ENCODE measurements at regions not wholly inside any gene's neighbourhood (a gene's known extent, or its start where the extent isn't known, plus 50 kb on each side); places are given as distances from the start of the nearest gene placed in this dataset.
A peak's percentile ranks its signal among the peaks of the same experiment; 100 is the strongest.

- H3K4me3 Mint-ChIP-seq: no peak overlapping the region
- no peak for DNase-seq
- peaks cover 0 to 3% of the 10 kb centered on the region in 2 donors for H3K27me3 ChIP-seq (ENCODE audit: control insufficient read depth in 2 of 2, insufficient read depth in 2 of 2, low read length in 2 of 2)
- ChIA-PET CTCF (no interaction called here), POLR2A (no interaction called here)
- H3K9me3 ChIP-seq (ENCODE audit: control insufficient read depth in 2 of 3, low read length in 3 of 3): no peaks in the 10 kb centered on the region
- H3K27ac Mint-ChIP-seq: no peak overlapping the region
- ATAC-seq: no peak
- no peaks in the 10 kb centered on the region for H3K36me3 ChIP-seq (ENCODE audit: control insufficient read depth in 2 of 3, insufficient read depth in 3 of 3, low read length in 3 of 3)
- H3K4me1 Mint-ChIP-seq: no peaks in the 10 kb centered on the region
- H3K9me3 Mint-ChIP-seq: peaks cover 0 to 11% (median 0%) of the 10 kb centered on the region in 11 donors
- intact Hi-C loops (cut with micrococcal nuclease): no loop called here
- H3K4me1 ChIP-seq (ENCODE audit: control insufficient read depth in 2 of 2, insufficient read depth in 2 of 2, low read length in 2 of 2): no peaks in the 10 kb centered on the region
- H3K27ac ChIP-seq (ENCODE audit: low read depth, low read length): no peak overlapping the region
- no peaks in the 10 kb centered on the region for H3K36me3 Mint-ChIP-seq
- H3K4me3 ChIP-seq (ENCODE audit: low read length): no peak overlapping the region
- H3K27me3 Mint-ChIP-seq: no peaks in the 10 kb centered on the region
These were observed 505.9 kb upstream of the MANEA start for GRCh38 chr6:95071464-95071863.

- DNase-seq: no peak
- Histone ChIP-seq H3K36me3 (ENCODE audit: control insufficient read depth in 2 of 3, insufficient read depth in 3 of 3, low read length in 3 of 3) (no peaks in the 10 kb centered on the region), H3K9me3 (ENCODE audit: control insufficient read depth in 2 of 3, low read length in 3 of 3) (no peaks in the 10 kb centered on the region), H3K27me3 (ENCODE audit: control insufficient read depth in 2 of 2, insufficient read depth in 2 of 2, low read length in 2 of 2) (peaks cover 0 to 3% of the 10 kb centered on the region in 2 donors), H3K27ac (ENCODE audit: low read depth, low read length) (no peak overlapping the region), H3K4me3 (ENCODE audit: low read length) (no peak overlapping the region), H3K4me1 (ENCODE audit: control insufficient read depth in 2 of 2, insufficient read depth in 2 of 2, low read length in 2 of 2) (no peaks in the 10 kb centered on the region)
- ATAC-seq: no peak
- CTCF ChIA-PET: no interaction called here
- no peaks in the 10 kb centered on the region for H3K4me1 Mint-ChIP-seq
- no peak overlapping the region for H3K27ac Mint-ChIP-seq
- no peaks in the 10 kb centered on the region for H3K36me3 Mint-ChIP-seq
- H3K27me3 Mint-ChIP-seq: no peaks in the 10 kb centered on the region
- POLR2A ChIA-PET: no interaction called here
- intact Hi-C loops (cut with micrococcal nuclease): no loop called here
- peaks cover 0 to under 1% (median 0%) of the 10 kb centered on the region in 11 donors for H3K9me3 Mint-ChIP-seq
- no peak overlapping the region for H3K4me3 Mint-ChIP-seq
These were observed 498.9 kb upstream of the MANEA start for GRCh38 chr6:95078457-95078856.

DNA sequence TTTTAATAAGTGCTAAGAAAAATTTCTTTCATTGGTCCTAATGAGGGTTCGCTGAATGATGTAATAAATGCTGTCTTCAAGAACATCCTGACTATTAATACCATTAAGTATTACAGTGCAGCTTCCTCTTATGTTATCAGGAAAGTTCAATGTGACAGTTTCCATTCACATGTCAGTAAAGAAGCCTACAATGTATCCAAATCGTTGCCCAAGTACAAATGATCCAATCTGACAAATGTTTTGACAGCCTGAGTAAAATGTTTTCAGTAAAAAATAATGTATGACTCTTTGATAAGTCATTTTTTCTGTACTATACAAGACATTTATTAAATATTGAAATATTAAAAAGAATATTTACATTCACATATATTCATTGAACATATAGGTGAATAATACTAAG is 496.1 kb upstream of the MANEA start:
- ChIA-PET POLR2A (no interaction called here), CTCF (no interaction called here)
- Mint-ChIP-seq H3K36me3 (no peaks in the 10 kb centered on the region), H3K27ac (no peak overlapping the region), H3K9me3 (no peaks in the 10 kb centered on the region), H3K4me3 (no peak overlapping the region), H3K27me3 (no peaks in the 10 kb centered on the region), H3K4me1 (no peaks in the 10 kb centered on the region)
- no peaks in the 10 kb centered on the region for H3K36me3 ChIP-seq (ENCODE audit: control insufficient read depth in 2 of 3, insufficient read depth in 3 of 3, low read length in 3 of 3)
- H3K4me1 ChIP-seq (ENCODE audit: control insufficient read depth in 2 of 2, insufficient read depth in 2 of 2, low read length in 2 of 2): no peaks in the 10 kb centered on the region
- no peak overlapping the region for H3K27ac ChIP-seq (ENCODE audit: low read depth, low read length)
- intact Hi-C loops (cut with micrococcal nuclease): no loop called here
- no peak overlapping the region for H3K4me3 ChIP-seq (ENCODE audit: low read length)
- no peaks in the 10 kb centered on the region for H3K9me3 ChIP-seq (ENCODE audit: control insufficient read depth in 2 of 3, low read length in 3 of 3)
- ATAC-seq (no peak), DNase-seq (no peak)
- H3K27me3 ChIP-seq (ENCODE audit: control insufficient read depth in 2 of 2, insufficient read depth in 2 of 2, low read length in 2 of 2): no peaks in the 10 kb centered on the region

GRCh38 chr6:95081949-95082348 is 495.4 kb upstream of the MANEA start:
- Histone ChIP-seq H3K4me1 (ENCODE audit: control insufficient read depth in 2 of 2, insufficient read depth in 2 of 2, low read length in 2 of 2) (no peaks in the 10 kb centered on the region), H3K27ac (ENCODE audit: low read depth, low read length) (no peak overlapping the region), H3K27me3 (ENCODE audit: control insufficient read depth in 2 of 2, insufficient read depth in 2 of 2, low read length in 2 of 2) (no peaks in the 10 kb centered on the region), H3K36me3 (ENCODE audit: control insufficient read depth in 2 of 3, insufficient read depth in 3 of 3, low read length in 3 of 3) (no peaks in the 10 kb centered on the region), H3K4me3 (ENCODE audit: low read length) (no peak overlapping the region), H3K9me3 (ENCODE audit: control insufficient read depth in 2 of 3, low read length in 3 of 3) (no peaks in the 10 kb centered on the region)
- no peaks in the 10 kb centered on the region for H3K36me3 Mint-ChIP-seq
- no peak overlapping the region for H3K4me3 Mint-ChIP-seq
- no peaks in the 10 kb centered on the region for H3K4me1 Mint-ChIP-seq
- ChIA-PET POLR2A (no interaction called here), CTCF (no interaction called here)
- intact Hi-C loops (cut with micrococcal nuclease): no loop called here
- no peak for ATAC-seq
- H3K9me3 Mint-ChIP-seq: no peaks in the 10 kb centered on the region
- H3K27me3 Mint-ChIP-seq: no peaks in the 10 kb centered on the region
- no peak overlapping the region for H3K27ac Mint-ChIP-seq
- DNase-seq: no peak

GRCh38 chr6:95083506-95083905 is 493.8 kb upstream of the MANEA start:
- peak; percentile 16 for ATAC-seq
- Mint-ChIP-seq H3K4me3 (no peak overlapping the region), H3K27ac (no peak overlapping the region), H3K9me3 (no peaks in the 10 kb centered on the region), H3K36me3 (no peaks in the 10 kb centered on the region), H3K27me3 (no peaks in the 10 kb centered on the region), H3K4me1 (no peaks in the 10 kb centered on the region)
- Histone ChIP-seq H3K27me3 (ENCODE audit: control insufficient read depth in 2 of 2, insufficient read depth in 2 of 2, low read length in 2 of 2) (no peaks in the 10 kb centered on the region), H3K27ac (ENCODE audit: low read depth, low read length) (no peak overlapping the region), H3K4me3 (ENCODE audit: low read length) (no peak overlapping the region), H3K36me3 (ENCODE audit: control insufficient read depth in 2 of 3, insufficient read depth in 3 of 3, low read length in 3 of 3) (no peaks in the 10 kb centered on the region), H3K9me3 (ENCODE audit: control insufficient read depth in 2 of 3, low read length in 3 of 3) (no peaks in the 10 kb centered on the region), H3K4me1 (ENCODE audit: control insufficient read depth in 2 of 2, insufficient read depth in 2 of 2, low read length in 2 of 2) (no peaks in the 10 kb centered on the region)
- DNase-seq: no peak
- POLR2A ChIA-PET: no interaction called here
- CTCF ChIA-PET: no interaction called here
- intact Hi-C loops (cut with micrococcal nuclease): no loop called here

- intact Hi-C loops (cut with micrococcal nuclease): no loop called here
- H3K27ac Mint-ChIP-seq: no peak overlapping the region
- DNase-seq (no peak), ATAC-seq (peak; percentile 12)
- H3K9me3 Mint-ChIP-seq: no peaks in the 10 kb centered on the region
- ChIA-PET POLR2A (no interaction called here), CTCF (no interaction called here)
- H3K4me3 Mint-ChIP-seq: no peak overlapping the region
- H3K4me3 ChIP-seq (ENCODE audit: low read length): no peak overlapping the region
- no peaks in the 10 kb centered on the region for H3K27me3 ChIP-seq (ENCODE audit: control insufficient read depth in 2 of 2, insufficient read depth in 2 of 2, low read length in 2 of 2)
- H3K4me1 ChIP-seq (ENCODE audit: control insufficient read depth in 2 of 2, insufficient read depth in 2 of 2, low read length in 2 of 2): no peaks in the 10 kb centered on the region
- H3K9me3 ChIP-seq (ENCODE audit: control insufficient read depth in 2 of 3, low read length in 3 of 3): no peaks in the 10 kb centered on the region
- H3K27ac ChIP-seq (ENCODE audit: low read depth, low read length): no peak overlapping the region
- no peaks in the 10 kb centered on the region for H3K4me1 Mint-ChIP-seq
- H3K36me3 Mint-ChIP-seq: no peaks in the 10 kb centered on the region
- no peaks in the 10 kb centered on the region for H3K27me3 Mint-ChIP-seq
- no peaks in the 10 kb centered on the region for H3K36me3 ChIP-seq (ENCODE audit: control insufficient read depth in 2 of 3, insufficient read depth in 3 of 3, low read length in 3 of 3)
These were observed 492.5 kb upstream of the MANEA start for GRCh38 chr6:95084867-95085266.

GRCh38 chr6:95087394-95088097 is 489.8 kb upstream of the MANEA start:
- no peaks in the 10 kb centered on the region for H3K4me1 ChIP-seq (ENCODE audit: control insufficient read depth in 2 of 2, insufficient read depth in 2 of 2, low read length in 2 of 2)
- CTCF ChIA-PET: no interaction called here
- no peaks in the 10 kb centered on the region for H3K36me3 Mint-ChIP-seq
- H3K27me3 Mint-ChIP-seq: no peaks in the 10 kb centered on the region
- POLR2A ChIA-PET: no interaction called here
- no peaks in the 10 kb centered on the region for H3K9me3 ChIP-seq (ENCODE audit: control insufficient read depth in 2 of 3, low read length in 3 of 3)
- DNase-seq: no peak
- H3K27me3 ChIP-seq (ENCODE audit: control insufficient read depth in 2 of 2, insufficient read depth in 2 of 2, low read length in 2 of 2): no peaks in the 10 kb centered on the region
- no peaks in the 10 kb centered on the region for H3K4me1 Mint-ChIP-seq
- no peak for ATAC-seq
- no peak overlapping the region for H3K4me3 Mint-ChIP-seq
- intact Hi-C loops (cut with micrococcal nuclease): no loop called here
- H3K36me3 ChIP-seq (ENCODE audit: control insufficient read depth in 2 of 3, insufficient read depth in 3 of 3, low read length in 3 of 3): no peaks in the 10 kb centered on the region
- no peaks in the 10 kb centered on the region for H3K9me3 Mint-ChIP-seq
- no peak overlapping the region for H3K27ac Mint-ChIP-seq
- no peak overlapping the region for H3K4me3 ChIP-seq (ENCODE audit: low read length)
- H3K27ac ChIP-seq (ENCODE audit: low read depth, low read length): no peak overlapping the region

All from naive thymus-derived CD4-positive, alpha-beta T cell (primary cell).